ENCODE measurements at regions not wholly inside any gene's neighbourhood (a gene's known extent, or its start where the extent isn't known, plus 50 kb on each side); places are given as distances from the start of the nearest gene placed in this dataset.

DNA sequence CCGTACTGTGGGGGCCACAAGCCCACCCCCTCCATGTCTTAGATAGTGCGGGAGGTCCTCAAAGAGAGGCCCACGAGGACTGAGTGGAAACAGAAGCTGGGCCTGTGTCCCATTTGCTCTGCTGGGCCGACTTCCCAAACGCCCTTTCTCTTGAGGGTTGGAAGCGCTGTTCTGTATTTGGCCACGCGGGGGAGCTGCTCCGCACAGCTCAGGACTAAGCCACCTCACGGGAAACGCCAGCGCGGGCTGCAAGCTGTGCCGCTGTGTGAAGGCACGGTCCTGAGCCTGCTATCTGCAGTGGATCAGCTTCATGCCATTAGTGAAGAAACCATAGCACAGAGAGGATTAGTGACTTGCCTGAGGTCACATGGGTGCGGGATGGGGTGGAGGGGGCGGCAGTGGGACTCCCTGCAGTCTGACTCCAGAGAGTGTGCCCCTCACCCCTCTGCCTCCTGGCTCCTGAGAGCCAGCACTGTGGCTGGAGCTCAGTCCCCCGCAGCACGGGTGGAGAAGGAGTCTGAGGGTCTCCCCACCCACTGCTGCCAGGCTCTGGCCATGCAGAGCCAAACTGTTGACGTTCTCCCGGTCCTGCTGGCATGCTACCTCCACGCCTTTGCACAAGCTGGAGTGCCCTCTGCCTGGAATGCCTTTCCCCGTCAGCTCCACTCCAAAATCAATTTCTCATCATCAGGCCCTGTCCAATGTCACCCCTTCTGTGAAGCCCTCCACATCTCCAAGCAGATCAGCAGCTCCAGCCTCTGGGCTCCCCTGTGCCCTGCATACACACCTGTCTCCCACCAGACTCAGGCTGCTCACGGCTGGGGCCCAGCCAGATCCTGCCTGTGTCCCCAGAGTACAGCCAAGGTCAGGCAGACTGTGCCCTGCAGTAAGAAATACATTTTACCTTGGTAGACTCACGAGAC, 51.5 kb upstream of the LRRC32 start:
- no peaks in the 10 kb centered on the region for H3K27me3 ChIP-seq (ENCODE audit: control insufficient read depth, insufficient read depth)
- no peaks in the 10 kb centered on the region for H3K9me3 ChIP-seq (ENCODE audit: control insufficient read depth, low read length)
- ATAC-seq (peak; percentile 88 to 90), DNase-seq (peak; percentile 88 to 95 (median 93))
- intact Hi-C loops (cut with DNase I): no loop called here
- no peak overlapping the region for H3K4me3 ChIP-seq (ENCODE audit: low read length)
- WGBS: 16% methylated on average over 25 of the region's 25 CpGs
- H3K27ac ChIP-seq (ENCODE audit: low read length): no peak overlapping the region
- H3K4me1 ChIP-seq (ENCODE audit: control insufficient read depth, insufficient read depth, low read length): no peaks in the 10 kb centered on the region

DNA sequence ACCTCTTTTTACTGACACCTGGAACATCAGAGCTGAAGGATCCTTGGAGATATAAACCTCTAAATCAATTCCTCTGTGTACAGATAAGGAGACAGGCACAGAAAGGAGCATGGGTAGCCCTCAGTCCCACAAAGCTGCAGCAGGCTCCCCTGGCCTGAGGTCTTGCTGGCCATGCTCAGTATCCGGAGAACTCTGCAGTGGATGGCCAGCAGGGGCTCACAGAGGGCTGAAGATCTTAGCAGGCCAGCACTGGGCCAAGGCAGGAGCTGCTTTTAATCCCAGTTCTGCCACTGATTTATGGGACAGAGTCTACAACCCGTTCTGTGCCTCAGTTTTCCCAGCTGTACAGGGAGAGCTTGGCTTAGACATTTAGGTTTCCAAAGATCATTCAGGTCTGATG, 52.6 kb upstream of the LRRC32 start:
- Histone ChIP-seq H3K9me3 (ENCODE audit: control insufficient read depth, low read length) (no peaks in the 10 kb centered on the region), H3K27ac (ENCODE audit: low read length) (no peak overlapping the region), H3K4me1 (ENCODE audit: control insufficient read depth, insufficient read depth, low read length) (no peaks in the 10 kb centered on the region), H3K4me3 (ENCODE audit: low read length) (no peak overlapping the region), H3K27me3 (ENCODE audit: control insufficient read depth, insufficient read depth) (no peaks in the 10 kb centered on the region)
- ATAC-seq (no peak), DNase-seq (no peak)
- 58% methylated on average over 2 of the region's 2 CpGs for WGBS
- intact Hi-C loops (cut with DNase I): no loop called here

DNA sequence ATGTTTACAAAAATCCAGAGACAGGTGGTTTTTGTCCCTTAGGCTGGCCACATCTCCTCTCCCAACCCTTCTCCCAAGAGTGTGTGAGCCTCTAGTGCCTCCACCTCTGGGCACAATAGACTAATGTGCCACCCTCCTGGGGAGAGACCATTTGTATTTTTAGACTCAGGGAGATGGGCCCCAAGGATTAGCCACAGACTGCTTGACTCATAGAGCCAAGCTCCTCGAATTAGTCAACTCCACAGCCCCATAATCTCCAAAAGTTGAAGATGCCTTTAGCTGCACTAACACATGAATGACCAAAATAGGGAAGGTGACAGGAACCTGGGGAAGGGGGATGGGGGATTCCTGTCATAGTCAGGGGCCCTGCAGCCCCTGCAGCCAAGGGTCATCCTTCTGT, 53.0 kb upstream of the LRRC32 start:
- Histone ChIP-seq H3K27me3 (ENCODE audit: control insufficient read depth, insufficient read depth) (no peaks in the 10 kb centered on the region), H3K27ac (ENCODE audit: low read length) (no peak overlapping the region), H3K4me3 (ENCODE audit: low read length) (no peak overlapping the region), H3K4me1 (ENCODE audit: control insufficient read depth, insufficient read depth, low read length) (no peaks in the 10 kb centered on the region), H3K9me3 (ENCODE audit: control insufficient read depth, low read length) (no peaks in the 10 kb centered on the region)
- DNase-seq (no peak), ATAC-seq (no peak)
- 64% methylated on average over 1 of the region's 1 CpG for WGBS
- intact Hi-C loops (cut with DNase I): no loop called here

DNA sequence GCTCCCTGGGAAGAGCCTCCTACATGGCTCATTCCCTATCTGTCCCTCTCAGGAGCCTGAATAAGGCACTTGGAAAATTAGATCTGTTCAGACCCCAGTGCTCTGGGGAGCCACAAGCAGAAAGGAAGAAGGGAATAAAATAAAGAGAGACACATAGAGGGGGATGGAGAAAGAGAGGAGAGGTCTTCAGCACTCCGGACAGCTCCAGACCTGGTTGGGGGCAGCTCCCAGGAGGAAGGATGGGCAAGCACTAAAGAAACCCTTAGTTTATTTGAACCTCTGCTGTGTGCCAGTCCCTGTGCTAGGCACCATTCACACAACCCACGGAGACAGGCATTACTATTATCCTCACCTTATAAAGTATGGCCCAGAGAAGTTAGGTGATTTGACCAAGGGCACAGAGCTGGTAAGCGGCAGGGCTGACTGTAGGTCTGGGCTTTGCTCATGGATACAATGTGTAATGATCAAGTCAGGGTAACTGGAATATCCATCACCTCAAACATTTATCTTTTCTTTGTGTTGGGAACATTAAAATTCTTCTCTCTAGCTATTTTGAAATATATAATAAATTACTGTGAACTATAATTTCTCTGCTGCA, 53.7 kb upstream of the LRRC32 start:
- Histone ChIP-seq H3K4me1 (ENCODE audit: control insufficient read depth, insufficient read depth, low read length) (no peaks in the 10 kb centered on the region), H3K27me3 (ENCODE audit: control insufficient read depth, insufficient read depth) (no peaks in the 10 kb centered on the region), H3K4me3 (ENCODE audit: low read length) (no peak overlapping the region), H3K27ac (ENCODE audit: low read length) (no peak overlapping the region), H3K9me3 (ENCODE audit: control insufficient read depth, low read length) (no peaks in the 10 kb centered on the region)
- intact Hi-C loops (cut with DNase I): no loop called here
- no peak for DNase-seq
- ATAC-seq: no peak
- whole genome bisulfite sequencing: 45% methylated on average over 3 of the region's 3 CpGs

DNA sequence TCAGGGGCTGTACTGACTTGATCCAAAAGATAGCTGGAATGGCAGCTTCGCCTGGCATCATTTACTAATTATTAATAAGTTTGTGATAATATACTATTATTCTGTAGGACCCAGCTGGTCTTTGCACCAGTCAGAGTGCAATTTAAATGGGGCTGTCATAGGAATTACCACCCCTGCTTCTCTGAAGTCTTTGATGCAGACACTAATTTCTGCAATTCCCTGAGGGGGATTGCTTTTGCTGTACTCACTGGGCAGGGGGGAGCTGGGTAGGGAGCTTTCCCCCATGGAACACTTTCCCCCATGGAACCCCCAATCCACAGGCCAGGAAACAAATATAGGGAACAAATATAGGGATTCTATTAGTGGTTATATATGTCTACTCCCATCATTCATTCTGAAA, 54.9 kb upstream of the TSKU start:
- H3K4me1 ChIP-seq (ENCODE audit: control insufficient read depth, insufficient read depth, low read length): no peaks in the 10 kb centered on the region
- intact Hi-C loops (cut with DNase I): no loop called here
- DNase-seq (no peak), ATAC-seq (no peak)
- no peaks in the 10 kb centered on the region for H3K9me3 ChIP-seq (ENCODE audit: control insufficient read depth, low read length)
- WGBS: 84% methylated on average over 1 of the region's 1 CpG
- no peaks in the 10 kb centered on the region for H3K27me3 ChIP-seq (ENCODE audit: control insufficient read depth, insufficient read depth)
- no peak overlapping the region for H3K27ac ChIP-seq (ENCODE audit: low read length)
- H3K4me3 ChIP-seq (ENCODE audit: low read length): no peak overlapping the region

DNA sequence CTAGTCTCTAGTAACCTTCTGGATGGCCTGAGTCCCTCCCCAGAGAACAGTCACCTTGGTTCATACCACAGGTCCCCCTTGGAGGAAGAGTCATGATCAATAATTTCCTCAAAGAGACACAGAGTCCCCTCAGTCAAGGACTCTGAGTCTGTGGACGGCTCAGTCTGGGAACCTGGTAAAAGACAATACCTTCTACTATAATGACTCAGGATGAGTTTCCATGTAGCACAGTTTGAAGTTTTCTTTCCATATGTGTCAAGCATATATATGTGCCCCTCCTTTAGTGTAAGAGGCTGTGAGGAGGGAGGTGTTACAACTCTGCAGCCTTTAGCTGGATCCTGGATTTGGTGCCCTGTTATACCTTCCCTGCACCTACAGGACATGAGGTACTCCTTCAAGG, 54.4 kb upstream of the TSKU start:
- DNase-seq (no peak), ATAC-seq (no peak)
- Histone ChIP-seq H3K27me3 (ENCODE audit: control insufficient read depth, insufficient read depth) (no peaks in the 10 kb centered on the region), H3K27ac (ENCODE audit: low read length) (no peak overlapping the region), H3K9me3 (ENCODE audit: control insufficient read depth, low read length) (no peaks in the 10 kb centered on the region), H3K4me3 (ENCODE audit: low read length) (no peak overlapping the region), H3K4me1 (ENCODE audit: control insufficient read depth, insufficient read depth, low read length) (no peaks in the 10 kb centered on the region)
- intact Hi-C loops (cut with DNase I): no loop called here
- WGBS: 93% methylated on average over 1 of the region's 1 CpG

DNA sequence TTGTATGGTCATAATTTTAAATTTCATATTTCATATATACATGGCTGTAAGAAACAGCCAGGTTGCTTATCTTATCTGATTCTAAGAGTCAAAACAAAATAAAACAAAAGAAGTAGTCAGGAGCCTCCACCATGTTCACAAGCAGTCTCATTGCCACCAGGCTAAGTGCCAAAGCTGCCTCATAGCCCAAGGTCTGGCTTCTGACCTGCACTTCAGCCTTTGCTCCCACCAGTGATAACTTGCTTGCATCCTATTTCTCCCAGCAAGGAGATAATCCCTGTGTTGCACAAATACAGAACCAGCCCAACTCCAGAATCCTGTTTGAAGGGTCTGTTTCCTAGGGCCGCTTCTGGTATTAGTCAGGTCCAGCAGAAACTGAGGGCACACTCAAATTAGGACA, 53.9 kb upstream of the TSKU start:
- no peaks in the 10 kb centered on the region for H3K27me3 ChIP-seq (ENCODE audit: control insufficient read depth, insufficient read depth)
- ATAC-seq (no peak), DNase-seq (no peak)
- 88% methylated on average over 1 of the region's 1 CpG for WGBS
- no peak overlapping the region for H3K4me3 ChIP-seq (ENCODE audit: low read length)
- H3K9me3 ChIP-seq (ENCODE audit: control insufficient read depth, low read length): no peaks in the 10 kb centered on the region
- no peak overlapping the region for H3K27ac ChIP-seq (ENCODE audit: low read length)
- intact Hi-C loops (cut with DNase I): no loop called here
- no peaks in the 10 kb centered on the region for H3K4me1 ChIP-seq (ENCODE audit: control insufficient read depth, insufficient read depth, low read length)

DNA sequence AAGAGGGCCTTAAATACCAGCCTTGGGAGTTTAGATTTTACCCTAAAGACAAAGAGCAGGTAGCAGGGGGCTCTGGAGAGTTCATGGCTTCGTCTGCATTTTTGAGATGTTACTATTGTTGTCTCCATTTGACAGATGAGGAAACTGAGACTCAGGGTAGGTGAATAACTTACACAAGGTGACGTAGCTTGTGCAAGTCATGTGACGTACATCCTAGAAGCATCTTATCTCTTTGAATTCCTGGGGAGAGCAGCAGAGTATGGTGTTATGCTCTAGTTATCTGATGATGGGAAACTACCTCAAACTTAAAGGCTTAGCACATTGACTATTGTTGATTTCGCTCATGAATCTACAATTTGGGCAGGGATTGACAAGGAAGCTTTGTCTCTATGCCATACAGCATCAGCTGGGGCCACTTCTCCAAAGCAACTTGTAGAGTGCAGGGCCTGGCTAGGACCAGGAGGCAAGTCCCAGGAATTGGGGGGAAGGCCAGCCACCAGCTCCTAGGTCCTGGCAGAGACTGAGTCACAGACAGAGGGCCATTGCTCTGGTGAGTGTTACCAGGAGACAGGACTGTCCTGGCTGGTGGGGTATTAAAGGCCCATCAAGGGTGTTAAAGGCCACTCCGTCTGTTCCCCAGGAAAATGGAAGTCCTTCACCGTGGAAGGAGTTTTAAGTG, 52.1 kb upstream of the TSKU start:
- WGBS: 72% methylated on average over 6 of the region's 6 CpGs
- Histone ChIP-seq H3K9me3 (ENCODE audit: control insufficient read depth, low read length) (no peaks in the 10 kb centered on the region), H3K4me1 (ENCODE audit: control insufficient read depth, insufficient read depth, low read length) (no peaks in the 10 kb centered on the region), H3K27me3 (ENCODE audit: control insufficient read depth, insufficient read depth) (no peaks in the 10 kb centered on the region), H3K4me3 (ENCODE audit: low read length) (no peak overlapping the region), H3K27ac (ENCODE audit: low read length) (no peak overlapping the region)
- ATAC-seq (no peak), DNase-seq (no peak)
- intact Hi-C loops (cut with DNase I): loop anchor here (5.0 to 10.0 kb wide), 5 partner anchors 71 to 364 kb away; partner anchors contain the start of gene B3GNT6 (in 1 of the 4)

DNA sequence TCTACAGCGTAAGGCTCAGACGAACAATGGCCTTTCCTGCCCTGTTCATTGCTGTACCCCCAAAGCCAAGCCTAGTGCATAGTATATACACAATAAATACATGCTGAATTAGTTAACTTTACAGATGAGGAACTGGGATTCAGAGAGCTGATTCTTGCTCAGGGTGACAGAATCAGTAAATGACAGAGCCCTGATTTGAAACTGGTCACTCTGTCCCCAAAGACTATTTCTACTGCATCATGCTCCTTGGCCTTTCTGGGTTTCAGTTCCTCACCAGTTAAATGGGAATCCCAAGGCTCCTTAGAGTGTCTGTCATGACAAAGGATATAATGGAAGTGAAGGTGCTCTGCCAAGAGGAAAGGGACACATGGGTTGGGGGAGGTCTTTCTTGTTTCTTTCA, 50.5 kb upstream of the TSKU start:
- H3K27me3 ChIP-seq (ENCODE audit: control insufficient read depth, insufficient read depth): no peaks in the 10 kb centered on the region
- DNase-seq (no peak), ATAC-seq (no peak)
- no peak overlapping the region for H3K4me3 ChIP-seq (ENCODE audit: low read length)
- H3K9me3 ChIP-seq (ENCODE audit: control insufficient read depth, low read length): no peaks in the 10 kb centered on the region
- intact Hi-C loops (cut with DNase I): loop anchor here (2.0 to 10.0 kb wide), 6 partner anchors 66 to 362 kb away; partner anchors contain the start of gene B3GNT6 (in 1 of the 4)
- H3K4me1 ChIP-seq (ENCODE audit: control insufficient read depth, insufficient read depth, low read length): no peaks in the 10 kb centered on the region
- WGBS: 85% methylated on average over 2 of the region's 2 CpGs
- no peak overlapping the region for H3K27ac ChIP-seq (ENCODE audit: low read length)
